HepG2 (cell line): ENCODE measurements at regions not wholly inside any gene's neighbourhood (a gene's known extent, or its start where the extent isn't known, plus 50 kb on each side); places are given as distances from the start of the nearest gene placed in this dataset.

Source experiments
- HOXA9 ChIP-seq: sonication (generic); formaldehyde crosslinking; IDR thresholded peaks from 2 replicates; pipeline ENCODE4 v1.8.1; 2022; ENCODE audit warnings: missing genetic modification reagents, mild to moderate bottlenecking, moderate library complexity, borderline replicate concordance
- SALL2 ChIP-seq: sonication (generic); formaldehyde crosslinking; IDR thresholded peaks from 2 replicates; pipeline ENCODE4 v1.8.1; 2023; ENCODE audit warnings: mild to moderate bottlenecking, missing genetic modification reagents, inconsistent platforms
- ZFYVE20 ChIP-seq: sonication (generic); formaldehyde crosslinking; IDR thresholded peaks from 2 replicates; pipeline ENCODE4 v1.8.0; 2023; ENCODE audit warnings: low read depth, mild to moderate bottlenecking, moderate library complexity, missing genetic modification reagents, borderline replicate concordance
- TF ChIP-seq, protein P1 (sequence below): IDR thresholded peaks from 2 replicates; pipeline ENCODE4 v1.6.1; 2012; ENCODE audit warnings: inconsistent platforms

GRCh38 chr5:27995867-27996266 is 957.5 kb upstream of the CDH9 start:
- TF ChIP-seq SALL2 (CRISPR knock-in tag) (no peak), HOXA9 (no peak), ZFYVE20 (CRISPR knock-in tag) (no peak)
- TF ChIP-seq, protein P1, sequence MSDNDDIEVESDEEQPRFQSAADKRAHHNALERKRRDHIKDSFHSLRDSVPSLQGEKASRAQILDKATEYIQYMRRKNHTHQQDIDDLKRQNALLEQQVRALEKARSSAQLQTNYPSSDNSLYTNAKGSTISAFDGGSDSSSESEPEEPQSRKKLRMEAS = no peak
